Large intestine (tissue), 3 donors: ENCODE measurements at regions not wholly inside any gene's neighbourhood (a gene's known extent, or its start where the extent isn't known, plus 50 kb on each side); places are given as distances from the start of the nearest gene placed in this dataset.
"Not testable (repeated sequence)": the region's sequence is repeated elsewhere in the genome, so short reads cannot be mapped to it uniquely, and the experiment has no call there.

Experiments
- DNase-seq, 2 donors: peaks; one replicate each; pipeline versions ENCODE4 v3.0.0 to v3.0.0-alpha.2; 2013
- H3K27ac ChIP-seq: one replicate; pipeline ENCODE4 v1.5.1; 2013; ENCODE audit warnings: low read length
- H3K27me3 ChIP-seq: 2 replicates; pipeline ENCODE4 v1.6.1; 2013; ENCODE audit warnings: low read length; ENCODE audit not compliant: control insufficient read depth, insufficient read depth
- H3K36me3 ChIP-seq: 2 replicates; pipeline ENCODE4 v1.6.1; 2013; ENCODE audit warnings: low read length; ENCODE audit not compliant: control insufficient read depth, insufficient read depth
- H3K4me1 ChIP-seq: one replicate; pipeline ENCODE4 v1.6.1; 2013; ENCODE audit warnings: low read length; ENCODE audit not compliant: control insufficient read depth, insufficient read depth
- H3K4me3 ChIP-seq: one replicate; pipeline ENCODE4 v1.5.1; 2013; ENCODE audit warnings: low read length
- H3K9me3 ChIP-seq: one replicate; pipeline ENCODE4 v1.6.1; 2013; ENCODE audit warnings: mild to moderate bottlenecking, low read depth, low read length, moderate library complexity; ENCODE audit not compliant: control insufficient read depth
- WGBS: methylation state at CpG from one replicate; pipeline ENCODE4 v1.1.5; 2013; ENCODE audit warnings: low lambda C conversion rate; ENCODE audit not compliant: insufficient coverage; 5-methylcytosine and 5-hydroxymethylcytosine counted together

DNA sequence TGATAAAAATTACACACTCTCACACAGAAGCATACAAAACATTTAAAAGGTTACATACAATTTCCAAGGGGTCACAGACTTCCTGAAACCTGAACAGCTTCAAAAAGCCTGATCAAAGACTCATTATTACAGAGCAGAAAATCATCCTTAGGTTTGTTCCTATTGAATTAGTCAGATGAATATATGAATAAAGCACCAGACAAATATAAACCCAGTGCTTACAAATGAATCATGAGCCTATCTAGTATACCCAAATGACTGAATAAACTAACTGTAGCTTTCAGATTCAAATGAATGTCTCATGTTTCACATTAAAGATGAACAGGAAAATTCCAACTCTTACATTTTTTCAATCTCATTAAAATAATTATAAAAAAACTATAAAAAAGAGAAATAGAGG is 550.3 kb downstream of the SUCLG1 start:
- DNase-seq = no peak
- Histone ChIP-seq H3K4me3 (no peak overlapping the region), H3K27ac (no peak overlapping the region), H3K4me1 (no peaks in the 10 kb centered on the region), H3K27me3 (no peaks in the 10 kb centered on the region), H3K9me3 (no peaks in the 10 kb centered on the region), H3K36me3 (no peaks in the 10 kb centered on the region)

DNA sequence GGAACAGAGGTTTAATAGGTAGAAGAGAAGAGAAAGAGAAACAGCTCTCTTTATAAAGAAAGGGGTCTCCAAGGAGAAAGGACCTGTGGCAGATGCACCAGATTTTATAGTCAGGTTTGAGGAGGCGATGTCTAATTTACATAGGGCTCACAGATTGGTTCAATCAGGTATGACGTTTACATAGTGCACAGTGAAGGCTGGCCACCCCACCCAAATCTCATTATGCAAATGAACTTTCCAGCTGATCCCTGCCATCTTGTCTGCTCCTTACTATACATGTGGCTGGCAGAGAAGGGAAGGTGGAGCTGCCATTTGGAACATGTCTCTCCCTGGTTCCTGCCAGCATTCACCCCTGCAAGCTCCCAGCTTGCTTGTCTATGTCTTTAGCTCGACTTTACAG is 557.8 kb downstream of the SUCLG1 start:
- Histone ChIP-seq H3K27me3 (no peaks in the 10 kb centered on the region), H3K4me3 (no peak overlapping the region), H3K36me3 (no peaks in the 10 kb centered on the region), H3K9me3 (no peaks in the 10 kb centered on the region), H3K27ac (no peak overlapping the region), H3K4me1 (no peaks in the 10 kb centered on the region)
- WGBS = 29% methylated on average over 1 of the region's 3 CpGs
- DNase-seq = no peak

DNA sequence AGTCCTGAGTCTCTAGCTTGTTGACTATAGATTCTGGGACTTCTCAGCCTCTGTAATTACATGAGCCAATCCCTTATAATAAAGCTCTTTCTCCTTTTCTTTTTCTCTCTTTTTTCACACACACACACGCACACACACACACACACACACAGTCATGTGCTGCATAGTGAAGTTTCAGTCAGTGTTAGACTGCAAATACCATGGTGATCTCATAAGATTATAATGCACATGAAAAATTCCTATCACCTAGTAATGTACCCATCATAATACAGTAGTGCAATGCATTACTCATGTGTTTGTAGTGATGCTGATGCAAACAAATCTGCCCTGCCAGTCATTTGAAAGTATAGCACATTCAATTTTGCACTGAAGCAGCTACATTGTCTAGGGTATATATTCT is 558.2 kb downstream of the SUCLG1 start:
- WGBS = 100% methylated on average over 1 of the region's 1 CpG
- no peaks in the 10 kb centered on the region for H3K27me3 ChIP-seq
- H3K27ac ChIP-seq = no peak overlapping the region
- no peak overlapping the region for H3K4me3 ChIP-seq
- DNase-seq = no peak
- no peaks in the 10 kb centered on the region for H3K4me1 ChIP-seq
- no peaks in the 10 kb centered on the region for H3K9me3 ChIP-seq
- H3K36me3 ChIP-seq = no peaks in the 10 kb centered on the region

DNA sequence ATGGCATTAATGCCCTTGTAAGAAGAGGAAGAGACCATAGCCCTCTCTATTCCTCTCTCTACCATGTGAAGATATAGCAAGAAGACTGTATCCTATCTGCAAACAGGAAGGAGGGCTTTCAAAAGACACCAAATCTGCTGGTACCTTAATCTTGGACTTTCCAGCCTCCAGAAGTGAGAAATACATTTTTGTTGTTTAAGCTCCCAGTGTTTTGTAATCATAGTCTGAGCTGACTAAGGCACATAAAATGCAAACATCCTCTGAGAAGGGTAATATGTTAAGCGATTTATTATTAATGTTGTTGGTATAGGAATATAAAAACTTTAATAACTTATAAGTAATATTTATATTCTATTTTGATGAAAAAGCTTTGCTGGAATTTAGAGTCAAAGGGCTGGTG is 559.8 kb downstream of the SUCLG1 start:
- no peaks in the 10 kb centered on the region for H3K4me1 ChIP-seq
- H3K36me3 ChIP-seq = no peaks in the 10 kb centered on the region
- DNase-seq = no peak
- H3K9me3 ChIP-seq = no peaks in the 10 kb centered on the region
- WGBS = no CpG with 5 or more reads among the region's 1 CpG
- no peak overlapping the region for H3K27ac ChIP-seq
- H3K4me3 ChIP-seq = no peak overlapping the region
- H3K27me3 ChIP-seq = no peaks in the 10 kb centered on the region

DNA sequence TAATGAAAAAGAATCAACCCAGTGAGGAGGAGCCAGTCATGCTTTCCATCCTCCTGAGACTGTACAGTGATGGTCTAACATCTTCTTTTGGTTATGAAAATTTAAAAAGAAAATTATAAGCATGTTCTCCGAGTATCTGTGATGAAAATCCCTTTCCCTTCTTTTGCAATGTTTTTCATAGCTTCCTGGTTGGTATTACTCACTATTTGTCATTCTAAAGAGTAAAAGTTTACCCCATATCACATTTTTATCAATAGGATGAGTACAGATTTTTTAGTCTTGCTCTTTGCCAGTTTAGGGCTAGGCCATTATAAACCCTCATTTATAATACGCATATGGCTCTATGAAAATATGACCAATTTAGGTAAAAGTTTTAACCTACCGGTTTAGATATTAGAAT is 564.1 kb downstream of the SUCLG1 start:
- no peak overlapping the region for H3K4me3 ChIP-seq
- no peaks in the 10 kb centered on the region for H3K36me3 ChIP-seq
- 92% methylated on average over 2 of the region's 3 CpGs for WGBS
- no peak for DNase-seq
- H3K27ac ChIP-seq = no peak overlapping the region
- H3K27me3 ChIP-seq = no peaks in the 10 kb centered on the region
- no peaks in the 10 kb centered on the region for H3K9me3 ChIP-seq
- H3K4me1 ChIP-seq = no peaks in the 10 kb centered on the region

DNA sequence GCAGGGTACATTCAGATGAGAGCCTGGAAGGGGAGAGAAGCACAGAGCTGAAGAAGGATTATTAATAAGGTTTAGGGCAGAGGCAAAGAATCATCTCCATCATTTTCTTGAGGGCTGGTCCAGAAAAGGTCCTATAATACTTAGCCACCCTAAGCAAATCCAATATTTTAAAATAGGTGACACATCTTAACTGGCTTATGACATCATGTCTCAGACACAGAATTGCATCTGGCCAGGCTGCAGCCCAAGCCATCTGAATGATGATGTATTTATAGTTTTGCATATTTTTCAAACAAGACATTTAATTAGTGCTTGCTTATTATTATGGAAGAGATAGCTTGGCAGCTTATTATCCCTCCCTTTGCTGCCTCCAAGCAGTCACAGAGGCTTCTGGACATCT is 571.3 kb downstream of the SUCLG1 start:
- no peaks in the 10 kb centered on the region for H3K27me3 ChIP-seq
- H3K36me3 ChIP-seq = no peaks in the 10 kb centered on the region

DNA sequence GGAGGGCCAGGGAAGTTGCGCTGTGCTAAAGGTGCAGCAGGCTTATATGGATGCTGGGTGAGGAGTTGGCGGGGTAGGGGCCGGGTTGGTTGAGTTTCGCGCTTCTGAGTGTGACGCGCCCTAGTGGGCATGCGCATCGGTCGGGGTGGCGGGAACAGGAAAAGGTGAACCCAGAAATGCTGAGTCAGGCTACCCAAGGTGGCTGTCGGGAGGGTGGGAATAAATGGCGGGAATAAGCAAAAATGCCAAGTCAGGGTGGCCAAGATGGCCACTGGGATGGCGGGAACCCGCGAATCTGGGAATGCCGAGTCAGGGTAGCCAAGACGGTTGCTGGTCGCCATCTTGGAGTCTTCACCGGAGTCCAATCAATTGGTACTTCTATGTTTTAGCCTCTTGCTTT is 580.0 kb downstream of the SUCLG1 start:
- no CpG with 5 or more reads among the region's 20 CpGs for WGBS
- H3K36me3 ChIP-seq = no peaks in the 10 kb centered on the region

More for the DNA sequence above, 571.3 kb downstream of the SUCLG1 start:
- H3K27ac ChIP-seq = no peak overlapping the region
- H3K4me3 ChIP-seq = no peak overlapping the region
- no peaks in the 10 kb centered on the region for H3K9me3 ChIP-seq
- DNase-seq = no peak
- no peaks in the 10 kb centered on the region for H3K4me1 ChIP-seq

DNA sequence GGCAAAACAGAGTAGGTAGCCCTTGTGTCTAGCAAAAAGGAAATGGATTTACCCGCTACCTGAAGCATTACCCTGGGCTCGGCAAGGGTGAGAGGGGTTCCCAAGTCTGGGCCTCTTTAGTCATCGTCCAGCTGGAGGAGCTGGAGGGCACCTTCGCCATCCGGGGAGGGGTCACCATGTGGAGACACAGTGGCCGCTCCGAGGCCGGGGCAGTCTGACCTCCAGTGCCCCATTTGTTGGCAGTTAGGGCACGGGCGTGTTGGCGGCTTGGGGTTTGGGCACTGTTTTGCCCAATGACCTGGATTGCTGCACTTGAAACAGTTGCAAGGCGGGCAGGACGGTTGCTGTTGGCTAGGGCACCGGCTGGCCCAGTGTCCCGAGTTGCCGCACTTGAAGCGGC is 581.8 kb downstream of the SUCLG1 start:
- H3K27ac ChIP-seq, H3K4me1 ChIP-seq, H3K9me3 ChIP-seq, DNase-seq, H3K27me3 ChIP-seq, H3K36me3 ChIP-seq, H3K4me3 ChIP-seq: not testable (repeated sequence)
- no CpG with 5 or more reads among the region's 17 CpGs for WGBS

More for the DNA sequence above, 580.0 kb downstream of the SUCLG1 start:
- DNase-seq = no peak
- H3K27ac ChIP-seq = no peak overlapping the region
- H3K4me3 ChIP-seq = no peak overlapping the region
- H3K4me1 ChIP-seq = no peaks in the 10 kb centered on the region
- H3K9me3 ChIP-seq = peaks cover 7% of the 10 kb centered on the region
- H3K27me3 ChIP-seq = no peaks in the 10 kb centered on the region

DNA sequence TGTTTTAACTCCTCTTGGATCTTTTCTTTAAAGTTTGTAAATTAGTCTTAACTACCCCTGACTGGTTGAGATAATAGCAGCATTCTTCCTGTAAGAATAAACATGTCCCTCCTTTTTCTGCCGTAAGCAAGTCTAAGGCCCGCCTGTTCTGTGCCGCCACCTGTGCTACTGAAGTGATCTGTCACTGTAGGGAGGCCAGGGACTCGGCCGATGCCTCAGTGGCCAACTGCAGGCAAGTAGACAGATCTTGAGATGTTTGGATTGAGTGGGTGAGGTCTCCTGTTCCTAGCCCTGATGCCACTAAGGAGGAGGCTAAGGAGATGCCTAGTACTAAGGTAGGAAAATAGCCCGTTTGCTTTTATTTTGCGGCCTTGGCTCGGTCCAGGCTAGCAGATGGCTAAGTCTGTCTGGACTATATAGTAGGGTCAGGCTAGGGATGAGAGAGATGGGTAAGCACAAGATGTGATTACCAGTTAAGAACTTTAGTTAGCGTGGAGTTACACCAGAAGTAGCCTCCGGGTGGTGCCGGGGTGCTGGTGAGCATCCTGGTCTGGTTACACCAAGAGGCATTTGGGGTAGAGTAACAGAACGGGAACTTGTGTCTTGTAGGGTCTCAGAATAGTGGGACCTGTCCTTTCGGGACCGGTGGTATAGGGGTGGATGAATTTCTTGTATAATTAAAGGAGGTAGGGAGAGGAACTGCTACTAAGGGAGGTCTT is 584.2 kb downstream of the SUCLG1 start:
- no CpG with 5 or more reads among the region's 14 CpGs for WGBS
- Histone ChIP-seq H3K27me3 (no peaks in the 10 kb centered on the region), H3K36me3 (no peaks in the 10 kb centered on the region), H3K9me3 (peaks cover 7% of the 10 kb centered on the region), H3K4me1 (no peaks in the 10 kb centered on the region), H3K27ac (no peak overlapping the region), H3K4me3 (no peak overlapping the region)
- no peak for DNase-seq

DNA sequence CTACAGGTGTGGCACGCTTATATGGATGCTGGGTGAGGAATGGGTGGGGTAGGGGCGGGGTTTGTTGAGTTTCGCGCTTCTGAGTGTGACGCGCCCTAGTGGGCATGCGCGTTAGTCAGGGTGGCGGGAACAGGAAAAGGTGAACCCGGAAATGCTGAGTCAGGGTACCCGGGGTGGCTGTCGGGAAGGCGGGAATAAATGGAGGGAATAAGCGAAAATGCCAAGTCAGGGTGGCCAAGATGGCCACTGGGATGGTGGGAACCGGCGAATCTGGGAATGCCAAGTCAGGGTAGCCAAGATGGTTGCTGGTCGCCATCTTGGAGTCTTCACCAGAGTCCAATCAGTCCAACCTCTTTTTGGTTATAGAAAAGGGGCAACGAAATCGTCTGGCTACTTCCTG is 585.0 kb downstream of the SUCLG1 start:
- Histone ChIP-seq H3K4me1 (no peaks in the 10 kb centered on the region), H3K36me3 (no peaks in the 10 kb centered on the region), H3K27ac (no peak overlapping the region), H3K27me3 (no peaks in the 10 kb centered on the region), H3K4me3 (no peak overlapping the region), H3K9me3 (peaks cover 7% of the 10 kb centered on the region)
- no peak for DNase-seq
- 98% methylated on average over 9 of the region's 19 CpGs for WGBS

DNA sequence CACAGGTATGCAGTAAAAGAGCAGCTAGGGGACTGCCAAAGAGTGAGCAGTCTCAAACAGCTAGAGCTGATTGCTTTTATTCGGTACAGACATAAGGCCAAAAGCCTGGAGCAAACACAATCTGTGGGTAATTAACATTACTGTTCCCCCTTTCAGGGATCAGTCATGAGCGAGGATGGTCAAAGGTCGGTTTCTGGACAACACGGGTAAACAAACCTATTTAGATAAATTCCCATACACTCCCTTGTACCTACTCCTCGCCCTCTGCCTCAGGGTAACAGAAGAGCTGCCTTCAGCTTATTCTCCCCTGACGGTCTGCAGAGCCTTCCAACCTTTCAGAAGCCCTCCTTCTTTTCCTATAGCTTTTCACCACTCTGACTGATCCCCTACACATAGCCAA is 586.0 kb downstream of the SUCLG1 start:
- WGBS = no CpG with 5 or more reads among the region's 6 CpGs
- Histone ChIP-seq H3K9me3 (peaks cover 3% of the 10 kb centered on the region), H3K36me3 (no peaks in the 10 kb centered on the region), H3K4me3 (no peak overlapping the region), H3K4me1 (no peaks in the 10 kb centered on the region), H3K27ac (no peak overlapping the region), H3K27me3 (no peaks in the 10 kb centered on the region)
- no peak for DNase-seq
